ENCODE measurements at regions not wholly inside any gene's neighbourhood (a gene's known extent, or its start where the extent isn't known, plus 50 kb on each side); places are given as distances from the start of the nearest gene placed in this dataset.

GRCh38 chr13:66003558-66003957 is 1226.6 kb downstream of the PCDH9 start:
- H3K4me3 ChIP-seq, result no peak overlapping the region
- no peak overlapping the region for H3K27ac Mint-ChIP-seq
- ATAC-seq, result no peak
- no peak overlapping the region for H3K27ac ChIP-seq (ENCODE audit: low read depth)
- no peak overlapping the region for H2AFZ ChIP-seq
- no peaks in the 10 kb centered on the region for H3K27me3 ChIP-seq (ENCODE audit: insufficient read depth)
- H3K9me3 Mint-ChIP-seq, result peaks cover 9% of the 10 kb centered on the region
- H3K4me2 ChIP-seq, result no peak overlapping the region
- no peaks in the 10 kb centered on the region for H4K20me1 ChIP-seq (replicated peaks; ENCODE audit: insufficient read depth)
- H3K4me3 Mint-ChIP-seq, result no peak overlapping the region
- TF ChIP-seq ETS1 (IDR thresholded peaks at IDR 0.05) (no peak), NANOG (IDR thresholded peaks at IDR 0.05; ENCODE audit: borderline replicate concordance) (no peak), ZNF331 (CRISPR knock-in tag; IDR thresholded peaks at IDR 0.05; ENCODE audit: low read depth) (no peak)
- H3K4me1 ChIP-seq (ENCODE audit: insufficient read depth), result no peaks in the 10 kb centered on the region
- H3K27me3 Mint-ChIP-seq (ENCODE audit: insufficient read depth, low read depth, poor library complexity), result no peaks in the 10 kb centered on the region
- H3K9me2 ChIP-seq (ENCODE audit: insufficient read depth), result no peaks in the 10 kb centered on the region
- H3K36me3 Mint-ChIP-seq (ENCODE audit: low read depth), result peaks cover 3% of the 10 kb centered on the region; the same call in 1 of the 3 replicates
- no peak for DNase-seq (ENCODE audit: low spot score)
- no peaks in the 10 kb centered on the region for H3K79me2 ChIP-seq (replicated peaks; ENCODE audit: insufficient read depth)
- H3K4me1 Mint-ChIP-seq, result no peaks in the 10 kb centered on the region
- no peaks in the 10 kb centered on the region for H3K36me3 ChIP-seq (ENCODE audit: insufficient read depth)
- H3F3A ChIP-seq (replicated peaks; ENCODE audit: low read depth), result no peaks in the 10 kb centered on the region

GRCh38 chr13:66001140-66001539 is 1229.0 kb downstream of the PCDH9 start:
- H3K27ac Mint-ChIP-seq, result no peak overlapping the region
- Histone ChIP-seq H3K4me3 (no peak overlapping the region), H3K27me3 (ENCODE audit: insufficient read depth) (no peaks in the 10 kb centered on the region), H3K79me2 (replicated peaks; ENCODE audit: insufficient read depth) (no peaks in the 10 kb centered on the region), H3K4me1 (ENCODE audit: insufficient read depth) (no peaks in the 10 kb centered on the region), H2AFZ (no peak overlapping the region), H3K36me3 (ENCODE audit: insufficient read depth) (no peaks in the 10 kb centered on the region), H3K27ac (ENCODE audit: low read depth) (no peak overlapping the region), H3K9me2 (ENCODE audit: insufficient read depth) (no peaks in the 10 kb centered on the region), H4K20me1 (replicated peaks; ENCODE audit: insufficient read depth) (no peaks in the 10 kb centered on the region), H3F3A (replicated peaks; ENCODE audit: low read depth) (no peaks in the 10 kb centered on the region), H3K4me2 (no peak overlapping the region)
- TF ChIP-seq STAT1 (IDR thresholded peaks at IDR 0.05; ENCODE audit: unreplicated experiment), result no peak
- no peak for TF ChIP-seq EZH2phosphoT487 (IDR thresholded peaks at IDR 0.05; ENCODE audit: unreplicated experiment)
- TF ChIP-seq ETS1 (IDR thresholded peaks at IDR 0.05), result no peak
- no peak for TF ChIP-seq ZNF331 (CRISPR knock-in tag; IDR thresholded peaks at IDR 0.05; ENCODE audit: low read depth)
- no peak for TF ChIP-seq CTCF (conservative IDR thresholded peaks at IDR 0.05; ENCODE audit: low read depth in 2 of 2)
- TF ChIP-seq EZH2 (IDR thresholded peaks at IDR 0.05; ENCODE audit: low read depth, unreplicated experiment), result no peak
- no peak for TF ChIP-seq ZNF462 (CRISPR knock-in tag; IDR thresholded peaks at IDR 0.05)
- peaks cover 3% of the 10 kb centered on the region; the same call in 1 of the 3 replicates for H3K36me3 Mint-ChIP-seq (ENCODE audit: low read depth)
- no peak for ATAC-seq
- H3K4me3 Mint-ChIP-seq, result no peak overlapping the region
- DNase-seq (ENCODE audit: low spot score), result no peak
- no peaks in the 10 kb centered on the region for H3K4me1 Mint-ChIP-seq
- H3K27me3 Mint-ChIP-seq (ENCODE audit: insufficient read depth, low read depth, poor library complexity), result no peaks in the 10 kb centered on the region
- peaks cover 9% of the 10 kb centered on the region for H3K9me3 Mint-ChIP-seq

Measured in GM23338 (cell line).